GM18858 (cell line): ENCODE measurements at regions not wholly inside any gene's neighbourhood (a gene's known extent, or its start where the extent isn't known, plus 50 kb on each side); places are given as distances from the start of the nearest gene placed in this dataset.

ENCODE experiments used
- ATAC-seq: cut with Tn5 transposase; IDR thresholded peaks from one replicate; pipeline ENCODE4 v1.9.1; 2021; ENCODE audit not compliant: unreplicated experiment

GRCh38 chr1:55483523-55483922, 268.4 kb upstream of the USP24 start:
- no peak for ATAC-seq

GRCh38 chr1:55481634-55482033, 266.5 kb upstream of the USP24 start:
- no peak for ATAC-seq

GRCh38 chr1:55480029-55480795, 265.0 kb upstream of the USP24 start:
- ATAC-seq = no peak

- no peak for ATAC-seq
Observed at GRCh38 chr1:55478742-55479141, 263.6 kb upstream of the USP24 start.

GRCh38 chr1:55477953-55478352, 262.8 kb upstream of the USP24 start:
- no peak for ATAC-seq

- ATAC-seq = no peak
Observed at GRCh38 chr1:55476445-55477015, 261.4 kb upstream of the USP24 start.

GRCh38 chr1:55474168-55474786, 259.1 kb upstream of the USP24 start:
- ATAC-seq = no peak

GRCh38 chr1:55473661-55474060, 258.5 kb upstream of the USP24 start:
- no peak for ATAC-seq

- ATAC-seq = no peak
Observed at GRCh38 chr1:55472784-55473183, 257.6 kb upstream of the USP24 start.

- ATAC-seq = no peak
Observed at GRCh38 chr1:55472115-55472514, 257.0 kb upstream of the USP24 start.

GRCh38 chr1:55468142-55468795, 253.1 kb upstream of the USP24 start:
- ATAC-seq = no peak

GRCh38 chr1:55466921-55467320, 251.8 kb upstream of the USP24 start:
- no peak for ATAC-seq

GRCh38 chr1:55466373-55466772, 251.2 kb upstream of the USP24 start:
- ATAC-seq = no peak

GRCh38 chr1:55464550-55464949, 249.4 kb upstream of the USP24 start:
- no peak for ATAC-seq

GRCh38 chr1:55463814-55464475, 248.8 kb upstream of the USP24 start:
- ATAC-seq = no peak

- ATAC-seq = no peak
Observed at GRCh38 chr1:55457874-55458273, 242.7 kb upstream of the USP24 start.

GRCh38 chr1:55456971-55457370, 241.8 kb upstream of the USP24 start:
- ATAC-seq = no peak

- ATAC-seq = no peak
Observed at GRCh38 chr1:55448261-55448660, 233.1 kb upstream of the USP24 start.

GRCh38 chr1:55447488-55447887, 232.3 kb upstream of the USP24 start:
- ATAC-seq = no peak

- ATAC-seq = no peak
Observed at GRCh38 chr1:55446351-55446750, 231.2 kb upstream of the USP24 start.

GRCh38 chr1:55445416-55445815, 230.3 kb upstream of the USP24 start:
- no peak for ATAC-seq
